HEK293 (cell line): ENCODE measurements at regions not wholly inside any gene's neighbourhood (a gene's known extent, or its start where the extent isn't known, plus 50 kb on each side); places are given as distances from the start of the nearest gene placed in this dataset.

Experiments used
- CTCF ChIA-PET: fragments of 350-600 bp; formaldehyde crosslinking; extraction: SDS; loops from one replicate; lab custom pipeline; 2021; ENCODE audit warnings: antibody characterized with exemption; lab: Yijun Ruan, JAX
- POLR2A ChIA-PET: fragments of 300-600 bp; formaldehyde crosslinking; extraction: SDS; loops from one replicate; lab custom pipeline; 2020; ENCODE audit warnings: antibody characterized with exemption, inconsistent platforms; lab: Yijun Ruan, JAX
- H3K27ac ChIP-seq: fragments of 200-500 bp; sonication (Bioruptor generic); 2 replicates; pipeline ENCODE4 v1.5.1; 2014; ENCODE audit warnings: low read depth, low read length, control low read depth, inconsistent platforms; ENCODE audit errors: extremely low read depth
- H3K36me3 ChIP-seq, 2 experiments: fragments of 200-500 bp in 1 of 2; sonication (Bioruptor generic) in 1 of 2; 1 replicate in 1 of 2; 2 replicates in 1 of 2; pipeline ENCODE4 v1.5.1; 2014 to 2017; ENCODE audit warnings: inconsistent platforms in 2 of 2, low read length in 2 of 2; ENCODE audit not compliant: control insufficient read depth in 2 of 2, insufficient read depth in 1 of 2
- H3K4me1 ChIP-seq: fragments of 200-500 bp; sonication (Bioruptor generic); 2 replicates; pipeline ENCODE4 v1.5.1; 2014; ENCODE audit warnings: mild to moderate bottlenecking, low read length, inconsistent platforms; ENCODE audit not compliant: control insufficient read depth, insufficient read depth
- H3K4me3 ChIP-seq: 2 replicates; pipeline ENCODE4 v1.5.1; 2011; ENCODE audit warnings: low read depth, mild to moderate bottlenecking, control low read depth, low read length, moderate library complexity
- H3K9me3 ChIP-seq: fragments of 200-500 bp; sonication (Bioruptor generic); 2 replicates; pipeline ENCODE4 v1.5.1; 2014; ENCODE audit warnings: low read depth, low read length, inconsistent platforms; ENCODE audit not compliant: control insufficient read depth, insufficient read depth
- BCL11A ChIP-seq: fragments of 450-650 bp; formaldehyde crosslinking; IDR thresholded peaks from 2 replicates; pipeline ENCODE4 v1.5.1; 2016; ENCODE audit warnings: low read depth, missing biosample characterization, missing genetic modification characterization
- KLF17 ChIP-seq: fragments of 450-650 bp; formaldehyde crosslinking; IDR thresholded peaks from 2 replicates; pipeline ENCODE4 v1.5.1; 2016; ENCODE audit warnings: missing biosample characterization, missing genetic modification characterization
- ZNF155 ChIP-seq: fragments of 450-650 bp; formaldehyde crosslinking; IDR thresholded peaks from 2 replicates; pipeline ENCODE4 v1.5.1; 2016; ENCODE audit warnings: missing biosample characterization, missing genetic modification characterization
- ZNF174 ChIP-seq: fragments of 450-650 bp; formaldehyde crosslinking; IDR thresholded peaks from 2 replicates; pipeline ENCODE4 v1.5.0; 2017; ENCODE audit warnings: missing biosample characterization, mild to moderate bottlenecking, missing genetic modification characterization
- ZNF223 ChIP-seq: fragments of 450-650 bp; formaldehyde crosslinking; IDR thresholded peaks from 2 replicates; pipeline ENCODE4 v1.5.1; 2016; ENCODE audit warnings: missing biosample characterization, missing genetic modification characterization
- ZNF24 ChIP-seq: fragments of 450-650 bp; formaldehyde crosslinking; IDR thresholded peaks from 2 replicates; pipeline ENCODE4 v1.5.1; 2016; ENCODE audit warnings: missing biosample characterization, missing genetic modification characterization
- ZNF280C ChIP-seq: fragments of 450-650 bp; formaldehyde crosslinking; IDR thresholded peaks from 2 replicates; pipeline ENCODE4 v1.5.1; 2016; ENCODE audit warnings: missing biosample characterization, missing genetic modification characterization
- ZNF624 ChIP-seq: fragments of 450-650 bp; formaldehyde crosslinking; IDR thresholded peaks from 2 replicates; pipeline ENCODE4 v1.5.1; 2017; ENCODE audit warnings: missing biosample characterization, missing genetic modification characterization
- ZNF639 ChIP-seq: fragments of 450-650 bp; formaldehyde crosslinking; IDR thresholded peaks from 2 replicates; pipeline ENCODE4 v1.5.1; 2016; ENCODE audit warnings: missing biosample characterization, missing genetic modification characterization
- ZNF76 ChIP-seq: fragments of 450-650 bp; formaldehyde crosslinking; IDR thresholded peaks from 2 replicates; pipeline ENCODE4; 2016; ENCODE audit warnings: low read depth, missing biosample characterization, missing genetic modification characterization, borderline replicate concordance
- TF ChIP-seq, protein P1 (sequence below): fragments of 450-650 bp; formaldehyde crosslinking; conservative IDR thresholded peaks from 2 replicates; pipeline ENCODE4 v1.5.1; 2016; ENCODE audit warnings: low read depth, missing biosample characterization, missing genetic modification characterization
- TF ChIP-seq, protein P2 (sequence below): fragments of 450-650 bp; formaldehyde crosslinking; IDR thresholded peaks from 2 replicates; pipeline ENCODE4 v1.5.1; 2017; ENCODE audit warnings: missing biosample characterization, missing genetic modification characterization

DNA sequence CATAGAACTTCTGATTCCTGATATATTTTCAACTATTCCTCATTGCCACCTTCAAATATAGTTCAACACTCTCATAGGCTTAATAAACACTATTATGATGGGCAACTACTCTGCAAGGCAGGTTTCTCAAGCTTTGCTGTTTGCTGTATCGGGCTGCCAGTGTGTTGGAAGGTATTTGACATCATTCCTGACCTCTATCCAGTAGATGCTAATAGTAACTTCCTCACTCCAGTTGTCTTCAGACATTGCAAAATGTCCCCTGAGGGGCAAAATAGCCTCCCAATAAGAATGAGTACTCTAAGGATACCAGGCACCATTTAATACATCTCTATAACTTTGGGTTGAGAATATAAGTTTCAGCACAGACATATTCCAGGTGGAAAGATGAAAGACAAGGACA, 147.5 kb upstream of the PFN2 start:
- ChIA-PET POLR2A (no interaction called here), CTCF (interaction anchor here (0.6 kb wide), 1 partner anchor 142 kb away, joined by 4 read pairs; no protein-coding TSS in a partner anchor)
- H3K36me3 ChIP-seq, result no peaks in the 10 kb centered on the region
- H3K4me1 ChIP-seq, result no peaks in the 10 kb centered on the region
- no peak overlapping the region for H3K4me3 ChIP-seq
- no peaks in the 10 kb centered on the region for H3K9me3 ChIP-seq
- TF ChIP-seq, protein P1, sequence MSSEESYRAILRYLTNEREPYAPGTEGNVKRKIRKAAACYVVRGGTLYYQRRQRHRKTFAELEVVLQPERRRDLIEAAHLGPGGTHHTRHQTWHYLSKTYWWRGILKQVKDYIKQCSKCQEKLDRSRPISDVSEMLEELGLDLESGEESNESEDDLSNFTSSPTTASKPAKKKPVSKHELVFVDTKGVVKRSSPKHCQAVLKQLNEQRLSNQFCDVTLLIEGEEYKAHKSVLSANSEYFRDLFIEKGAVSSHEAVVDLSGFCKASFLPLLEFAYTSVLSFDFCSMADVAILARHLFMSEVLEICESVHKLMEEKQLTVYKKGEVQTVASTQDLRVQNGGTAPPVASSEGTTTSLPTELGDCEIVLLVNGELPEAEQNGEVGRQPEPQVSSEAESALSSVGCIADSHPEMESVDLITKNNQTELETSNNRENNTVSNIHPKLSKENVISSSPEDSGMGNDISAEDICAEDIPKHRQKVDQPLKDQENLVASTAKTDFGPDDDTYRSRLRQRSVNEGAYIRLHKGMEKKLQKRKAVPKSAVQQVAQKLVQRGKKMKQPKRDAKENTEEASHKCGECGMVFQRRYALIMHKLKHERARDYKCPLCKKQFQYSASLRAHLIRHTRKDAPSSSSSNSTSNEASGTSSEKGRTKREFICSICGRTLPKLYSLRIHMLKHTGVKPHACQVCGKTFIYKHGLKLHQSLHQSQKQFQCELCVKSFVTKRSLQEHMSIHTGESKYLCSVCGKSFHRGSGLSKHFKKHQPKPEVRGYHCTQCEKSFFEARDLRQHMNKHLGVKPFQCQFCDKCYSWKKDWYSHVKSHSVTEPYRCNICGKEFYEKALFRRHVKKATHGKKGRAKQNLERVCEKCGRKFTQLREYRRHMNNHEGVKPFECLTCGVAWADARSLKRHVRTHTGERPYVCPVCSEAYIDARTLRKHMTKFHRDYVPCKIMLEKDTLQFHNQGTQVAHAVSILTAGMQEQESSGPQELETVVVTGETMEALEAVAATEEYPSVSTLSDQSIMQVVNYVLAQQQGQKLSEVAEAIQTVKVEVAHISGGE (tag by site-specific recombination), result no peak
- TF ChIP-seq ZNF24 (tag by site-specific recombination) (no peak), ZNF624 (tag by site-specific recombination) (no peak), ZNF174 (tag by site-specific recombination) (no peak), ZNF76 (no peak), BCL11A (tag by site-specific recombination) (no peak), KLF17 (tag by site-specific recombination) (no peak), ZNF639 (tag by site-specific recombination) (no peak), ZNF155 (no peak)
- TF ChIP-seq, protein P2, sequence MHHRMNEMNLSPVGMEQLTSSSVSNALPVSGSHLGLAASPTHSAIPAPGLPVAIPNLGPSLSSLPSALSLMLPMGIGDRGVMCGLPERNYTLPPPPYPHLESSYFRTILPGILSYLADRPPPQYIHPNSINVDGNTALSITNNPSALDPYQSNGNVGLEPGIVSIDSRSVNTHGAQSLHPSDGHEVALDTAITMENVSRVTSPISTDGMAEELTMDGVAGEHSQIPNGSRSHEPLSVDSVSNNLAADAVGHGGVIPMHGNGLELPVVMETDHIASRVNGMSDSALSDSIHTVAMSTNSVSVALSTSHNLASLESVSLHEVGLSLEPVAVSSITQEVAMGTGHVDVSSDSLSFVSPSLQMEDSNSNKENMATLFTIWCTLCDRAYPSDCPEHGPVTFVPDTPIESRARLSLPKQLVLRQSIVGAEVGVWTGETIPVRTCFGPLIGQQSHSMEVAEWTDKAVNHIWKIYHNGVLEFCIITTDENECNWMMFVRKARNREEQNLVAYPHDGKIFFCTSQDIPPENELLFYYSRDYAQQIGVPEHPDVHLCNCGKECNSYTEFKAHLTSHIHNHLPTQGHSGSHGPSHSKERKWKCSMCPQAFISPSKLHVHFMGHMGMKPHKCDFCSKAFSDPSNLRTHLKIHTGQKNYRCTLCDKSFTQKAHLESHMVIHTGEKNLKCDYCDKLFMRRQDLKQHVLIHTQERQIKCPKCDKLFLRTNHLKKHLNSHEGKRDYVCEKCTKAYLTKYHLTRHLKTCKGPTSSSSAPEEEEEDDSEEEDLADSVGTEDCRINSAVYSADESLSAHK, result no peak
- TF ChIP-seq, all 188 proteins: peak for 0
- H3K27ac ChIP-seq, result no peak overlapping the region

GRCh38 chr3:150117076-150117475, 146.4 kb upstream of the PFN2 start:
- Histone ChIP-seq H3K9me3 (no peaks in the 10 kb centered on the region), H3K27ac (no peak overlapping the region), H3K4me1 (no peaks in the 10 kb centered on the region)
- POLR2A ChIA-PET, result no interaction called here
- TF ChIP-seq ZNF280C (tag by site-specific recombination) (no peak), ZNF223 (tag by site-specific recombination) (no peak)
- TF ChIP-seq, all 188 proteins: peak for 0
- H3K36me3 ChIP-seq, result no peaks in the 10 kb centered on the region
- no peak overlapping the region for H3K4me3 ChIP-seq
- CTCF ChIA-PET, result no interaction called here
